Panc1 (cell line): ENCODE measurements at regions not wholly inside any gene's neighbourhood (a gene's known extent, or its start where the extent isn't known, plus 50 kb on each side); places are given as distances from the start of the nearest gene placed in this dataset.

Source experiments
- CTCF ChIP-seq: fragments of 450-650 bp; IDR thresholded peaks from 2 replicates; pipeline ENCODE4 v1.5.1; 2017; ENCODE audit warnings: mild to moderate bottlenecking
- POLR2AphosphoS5 ChIP-seq: IDR thresholded peaks from 2 replicates; pipeline ENCODE4 v1.6.1; 2012; ENCODE audit warnings: mild to moderate bottlenecking, low read depth, low read length, moderate library complexity
- REST ChIP-seq, 2 experiments: IDR thresholded peaks; 2 replicates each; pipeline ENCODE4 v1.6.1; 2011 to 2012; ENCODE audit warnings: low read depth in 2 of 2, control low read depth in 1 of 2, low read length in 1 of 2, mild to moderate bottlenecking in 1 of 2, moderate library complexity in 1 of 2; ENCODE audit not compliant: insufficient read depth in 1 of 2
- TCF7L2 ChIP-seq: IDR thresholded peaks from 2 replicates; pipeline ENCODE4 v1.6.1; 2011; ENCODE audit warnings: mild to moderate bottlenecking, low read depth, low read length, inconsistent platforms

GRCh38 chr12:18899678-18900317 is 161.9 kb downstream of the CAPZA3 start:
- TF ChIP-seq CTCF (no peak), POLR2AphosphoS5 (no peak), TCF7L2 (no peak), REST (IDR thresholded peaks at IDR 0.05; ENCODE audit: insufficient read depth in 1 of 2, low read depth in 2 of 2, low read length in 1 of 2) (no peak)
